IMR-90 (cell line): ENCODE measurements at regions not wholly inside any gene's neighbourhood (a gene's known extent, or its start where the extent isn't known, plus 50 kb on each side); places are given as distances from the start of the nearest gene placed in this dataset.

Experiments used
- CEBPB ChIP-seq: IDR thresholded peaks from 2 replicates; pipeline ENCODE4 v1.6.1; 2012; ENCODE audit warnings: low read depth, low read length, improper control_type of control experiment
- CTCF ChIP-seq: conservative IDR thresholded peaks from 2 replicates; pipeline ENCODE4 v1.5.1; 2012; ENCODE audit warnings: mild to moderate bottlenecking, low read depth, low read length, improper control_type of control experiment
- POLR2A ChIP-seq: IDR thresholded peaks from 2 replicates; pipeline ENCODE4 v1.6.1; 2012; ENCODE audit warnings: mild to moderate bottlenecking, low read depth, low read length
- RAD21 ChIP-seq: IDR thresholded peaks from 2 replicates; pipeline ENCODE4 v1.6.1; 2012; ENCODE audit warnings: low read length, improper control_type of control experiment
- RCOR1 ChIP-seq: IDR thresholded peaks from 2 replicates; pipeline ENCODE4 v1.6.1; 2012; ENCODE audit warnings: mild to moderate bottlenecking, low read length, improper control_type of control experiment; ENCODE audit not compliant: insufficient replicate concordance
- TF ChIP-seq, protein P1 (sequence below): fragments of 150-350 bp; IDR thresholded peaks from 2 replicates; pipeline ENCODE4 v1.6.1; 2017; ENCODE audit warnings: mild to moderate bottlenecking, antibody characterized with exemption, low read length, low read depth

DNA sequence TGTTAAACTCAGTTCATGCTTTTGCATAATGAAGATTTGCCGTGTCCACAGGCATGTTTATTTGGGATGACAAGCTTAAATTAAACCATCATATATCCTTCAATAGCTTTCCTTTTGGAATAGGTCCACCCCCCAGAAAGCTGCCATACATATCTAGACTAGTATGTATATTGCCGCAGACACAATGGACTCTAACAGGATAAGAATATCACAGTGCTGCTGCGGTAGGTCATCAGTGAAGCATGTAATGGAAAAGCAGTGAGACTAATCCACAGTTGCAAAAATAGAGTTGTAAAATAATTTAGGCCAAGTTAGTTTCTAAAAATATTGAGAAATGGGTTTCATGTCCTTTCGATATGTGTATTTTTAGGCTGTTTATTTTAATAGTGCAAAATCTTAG is 819.9 kb upstream of the DPPA4 start:
- TF ChIP-seq POLR2A (no peak), CTCF (no peak), CEBPB (no peak), RCOR1 (no peak), RAD21 (no peak)
- TF ChIP-seq, protein P1, sequence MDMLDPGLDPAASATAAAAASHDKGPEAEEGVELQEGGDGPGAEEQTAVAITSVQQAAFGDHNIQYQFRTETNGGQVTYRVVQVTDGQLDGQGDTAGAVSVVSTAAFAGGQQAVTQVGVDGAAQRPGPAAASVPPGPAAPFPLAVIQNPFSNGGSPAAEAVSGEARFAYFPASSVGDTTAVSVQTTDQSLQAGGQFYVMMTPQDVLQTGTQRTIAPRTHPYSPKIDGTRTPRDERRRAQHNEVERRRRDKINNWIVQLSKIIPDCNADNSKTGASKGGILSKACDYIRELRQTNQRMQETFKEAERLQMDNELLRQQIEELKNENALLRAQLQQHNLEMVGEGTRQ, result no peak
